Endodermal cell (in vitro differentiated cells): ENCODE measurements at regions not wholly inside any gene's neighbourhood (a gene's known extent, or its start where the extent isn't known, plus 50 kb on each side); places are given as distances from the start of the nearest gene placed in this dataset.

Experiments used
- DNase-seq: peaks from one replicate; pipeline ENCODE4 v3.0.0-alpha.2; 2017
- H3K27ac ChIP-seq: 2 replicates; pipeline ENCODE4 v1.5.1; 2013; ENCODE audit warnings: mild to moderate bottlenecking, low read depth, low read length, moderate library complexity
- H3K27me3 ChIP-seq: 2 replicates; pipeline ENCODE4 v1.6.1; 2013; ENCODE audit warnings: mild to moderate bottlenecking, low read length, moderate library complexity; ENCODE audit not compliant: insufficient read depth, control insufficient read depth, poor library complexity, severe bottlenecking
- H3K36me3 ChIP-seq: 2 replicates; pipeline ENCODE4 v1.7.0; 2013; ENCODE audit warnings: mild to moderate bottlenecking, low read length, moderate library complexity; ENCODE audit not compliant: control insufficient read depth, insufficient read depth
- H3K4me1 ChIP-seq: one replicate; pipeline ENCODE4 v1.7.0; 2013; ENCODE audit warnings: low read length; ENCODE audit not compliant: control insufficient read depth, insufficient read depth
- H3K4me3 ChIP-seq: 2 replicates; pipeline ENCODE4 v1.5.1; 2013; ENCODE audit warnings: mild to moderate bottlenecking, low read length, moderate library complexity
- H3K9ac ChIP-seq: 2 replicates; pipeline ENCODE4 v1.6.1; 2013; ENCODE audit warnings: mild to moderate bottlenecking, low read length, moderate library complexity; ENCODE audit not compliant: poor library complexity, severe bottlenecking; ENCODE audit errors: extremely low read depth
- H3K9me3 ChIP-seq: 2 replicates; pipeline ENCODE4 v1.6.1; 2013; ENCODE audit warnings: mild to moderate bottlenecking, low read length, moderate library complexity; ENCODE audit not compliant: control insufficient read depth
- H3K27ac Mint-ChIP-seq: 2 replicates; pipeline ENCODE4 v1.8.0; 2020; ENCODE audit warnings: mixed read lengths
- H3K27me3 Mint-ChIP-seq: 2 replicates; pipeline ENCODE4 v1.8.0; 2021; ENCODE audit warnings: mild to moderate bottlenecking, mixed read lengths; ENCODE audit not compliant: insufficient read depth
- H3K36me3 Mint-ChIP-seq: 2 replicates; pipeline ENCODE4 v1.8.0; 2020; ENCODE audit warnings: low read depth, mixed read lengths
- H3K4me1 Mint-ChIP-seq: 2 replicates; pipeline ENCODE4 v1.8.0; 2020; ENCODE audit warnings: mixed read lengths
- H3K4me3 Mint-ChIP-seq: 2 replicates; pipeline ENCODE4 v1.8.0; 2020; ENCODE audit warnings: mild to moderate bottlenecking, moderate library complexity, mixed read lengths
- H3K9me3 Mint-ChIP-seq: 2 replicates; pipeline ENCODE4 v1.8.0; 2020; ENCODE audit warnings: mild to moderate bottlenecking, mixed read lengths
- CTCF ChIP-seq: fragments of 200-600 bp; sonication (generic); conservative IDR thresholded peaks from 2 replicates; pipeline ENCODE4 v1.5.0; 2021; ENCODE audit warnings: antibody characterized with exemption, mild to moderate bottlenecking
- WGBS, 2 experiments: methylation state at CpG; one replicate each; pipeline versions ENCODE4 v1.1.5 to v1.1.7; 2013; ENCODE audit warnings: missing lambda C conversion rate in 2 of 2, mixed read lengths in 1 of 2; ENCODE audit not compliant: insufficient coverage in 1 of 2, insufficient read length in 1 of 2; 5-methylcytosine and 5-hydroxymethylcytosine counted together

GRCh38 chr13:89382981-89383380 is 1711.8 kb downstream of the SLITRK5 start:
- peaks cover 13% of the 10 kb centered on the region for H3K4me1 Mint-ChIP-seq
- Histone ChIP-seq H3K9me3 (peaks cover 13% of the 10 kb centered on the region), H3K27ac (no peak overlapping the region), H3K9ac (no peak overlapping the region), H3K36me3 (no peaks in the 10 kb centered on the region), H3K4me1 (no peaks in the 10 kb centered on the region), H3K27me3 (no peaks in the 10 kb centered on the region), H3K4me3 (no peak overlapping the region)
- H3K27me3 Mint-ChIP-seq, result peaks cover 2% of the 10 kb centered on the region
- H3K27ac Mint-ChIP-seq, result no peak overlapping the region
- H3K9me3 Mint-ChIP-seq, result peaks cover 37% of the 10 kb centered on the region
- H3K36me3 Mint-ChIP-seq, result peaks cover 19% of the 10 kb centered on the region
- WGBS, 2 experiments, result 83 to 94% methylated on average over 1 of the region's 3 CpGs
- DNase-seq, result no peak
- H3K4me3 Mint-ChIP-seq, result no peak overlapping the region
- TF ChIP-seq CTCF, result no peak

DNA sequence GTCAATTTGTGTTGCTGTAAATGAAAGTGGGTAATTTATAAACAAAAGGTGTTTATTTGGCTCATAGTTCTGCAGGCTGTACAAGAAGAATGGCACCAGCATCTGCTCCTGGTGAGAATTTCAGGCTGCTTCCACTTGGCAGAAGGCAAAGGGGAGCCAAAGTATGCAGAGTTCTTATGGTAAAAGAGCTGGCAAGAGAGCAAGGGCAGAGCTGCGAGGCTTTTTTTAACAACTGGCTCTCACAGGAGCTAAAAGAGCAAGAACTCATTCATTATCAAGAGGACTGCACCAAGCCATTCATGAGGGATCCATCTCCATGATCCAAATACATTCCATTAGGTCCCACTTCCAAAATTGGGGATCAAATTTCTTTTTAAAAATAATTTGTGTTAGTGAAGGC is 1712.7 kb downstream of the SLITRK5 start:
- Mint-ChIP-seq H3K27ac (no peak overlapping the region), H3K27me3 (peaks cover 2% of the 10 kb centered on the region), H3K36me3 (peaks cover 14% of the 10 kb centered on the region), H3K4me1 (peaks cover 10% of the 10 kb centered on the region), H3K9me3 (peaks cover 31% of the 10 kb centered on the region), H3K4me3 (no peak overlapping the region)
- no peaks in the 10 kb centered on the region for H3K36me3 ChIP-seq
- WGBS, 2 experiments, result 95% methylated on average over 1 of the region's 1 CpG; no CpG with 5 or more reads in 1 of the 2 experiments
- H3K27me3 ChIP-seq, result no peaks in the 10 kb centered on the region
- TF ChIP-seq CTCF, result no peak
- DNase-seq, result no peak
- no peak overlapping the region for H3K27ac ChIP-seq
- no peaks in the 10 kb centered on the region for H3K4me1 ChIP-seq
- H3K9me3 ChIP-seq, result peaks cover 7% of the 10 kb centered on the region
- H3K4me3 ChIP-seq, result no peak overlapping the region
- H3K9ac ChIP-seq, result no peak overlapping the region

DNA sequence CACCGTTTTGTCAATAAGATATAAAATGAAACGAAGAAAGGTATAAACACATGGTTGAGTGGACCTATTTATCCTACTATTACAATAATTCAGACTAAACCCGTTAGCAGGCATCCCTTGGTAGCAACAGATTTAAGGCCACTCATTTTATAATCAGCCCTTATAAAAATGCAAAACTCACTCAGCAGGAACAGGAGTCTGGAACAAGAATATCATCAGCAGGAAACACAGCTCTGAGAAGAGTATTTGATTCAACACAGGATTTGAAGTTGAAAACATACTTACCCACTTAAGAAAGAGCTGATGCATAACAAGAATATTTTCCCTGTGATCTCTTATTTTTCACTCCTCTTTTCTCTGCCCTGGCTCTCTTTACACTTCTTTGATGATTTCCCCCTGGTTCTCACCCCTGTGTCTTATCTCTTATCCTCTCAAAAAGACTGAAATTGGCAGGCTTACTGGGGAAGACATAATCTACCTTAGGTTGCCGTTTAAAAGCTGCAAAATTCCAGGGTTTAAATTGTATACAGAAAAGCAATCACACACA is 1722.7 kb downstream of the SLITRK5 start:
- peak overlapping the region; percentile 4 for H3K4me3 Mint-ChIP-seq
- peaks cover 12% of the 10 kb centered on the region for H3K36me3 Mint-ChIP-seq
- DNase-seq, result peak; percentile 49
- Histone ChIP-seq H3K9me3 (peaks cover 20% of the 10 kb centered on the region), H3K36me3 (no peaks in the 10 kb centered on the region), H3K4me3 (peak overlapping the region; percentile 32), H3K4me1 (no peaks in the 10 kb centered on the region), H3K27me3 (no peaks in the 10 kb centered on the region), H3K27ac (no peak overlapping the region), H3K9ac (no peak overlapping the region)
- H3K9me3 Mint-ChIP-seq, result peaks cover 15% of the 10 kb centered on the region
- H3K27ac Mint-ChIP-seq, result peak overlapping the region; percentile 56
- no peak for TF ChIP-seq CTCF
- peaks cover 18% of the 10 kb centered on the region for H3K4me1 Mint-ChIP-seq
- WGBS, 2 experiments, result 63 to 100% methylated on average over 1 to 4 of the region's 4 CpGs
- H3K27me3 Mint-ChIP-seq, result no peaks in the 10 kb centered on the region
